Activated B cell treated with CpG ODN at 0.5 μM for 24 hours (primary cell): ENCODE measurements at regions not wholly inside any gene's neighbourhood (a gene's known extent, or its start where the extent isn't known, plus 50 kb on each side); places are given as distances from the start of the nearest gene placed in this dataset.

ENCODE experiments used
- ATAC-seq: fragments of 200-7000 bp; cut with Tn5 transposase; one replicate; pipeline ENCODE4 v1.10.0; 2021; ENCODE audit warnings: low read depth, mild to moderate bottlenecking, moderate library complexity
- CTCF ChIA-PET: fragments of 350-600 bp; sonication (Branson Sonifier 250); formaldehyde crosslinking; loops from one replicate; lab custom pipeline; 2021; ENCODE audit warnings: antibody characterized with exemption; lab: Charles Lee
- POLR2A ChIA-PET: fragments of 350-600 bp; sonication (Branson Sonifier 250); formaldehyde crosslinking; loops from one replicate; lab custom pipeline; 2021; ENCODE audit warnings: antibody characterized with exemption; lab: Charles Lee
- DNase-seq: peaks from one replicate; pipeline ENCODE4 v3.0.0; 2022
- H3K27ac Mint-ChIP-seq: one replicate; pipeline ENCODE4 v1.8.0; 2020; ENCODE audit warnings: mixed read lengths
- H3K27me3 Mint-ChIP-seq: one replicate; pipeline ENCODE4 v1.8.0; 2021; ENCODE audit warnings: mixed read lengths
- H3K36me3 Mint-ChIP-seq: one replicate; pipeline ENCODE4 v1.8.0; 2021; ENCODE audit warnings: low read depth, mixed read lengths
- H3K4me1 Mint-ChIP-seq: one replicate; pipeline ENCODE4 v1.8.0; 2021; ENCODE audit warnings: mixed read lengths
- H3K4me3 Mint-ChIP-seq: one replicate; pipeline ENCODE4 v1.8.0; 2020; ENCODE audit warnings: mild to moderate bottlenecking, mixed read lengths
- H3K9me3 Mint-ChIP-seq: one replicate; pipeline ENCODE4 v1.8.0; 2020; ENCODE audit warnings: mixed read lengths
- intact Hi-C: fragments of 100-400 bp; cut with micrococcal nuclease; formaldehyde crosslinking; loops from one replicate; pipeline ENCODE4 v1.15.1; 2024
- TF ChIP-seq, protein P1 (sequence below): fragments of 200-600 bp; IDR thresholded peaks from one replicate; pipeline ENCODE4 v1.8.0; 2022; ENCODE audit warnings: antibody characterized with exemption, mild to moderate bottlenecking

- Mint-ChIP-seq H3K9me3 (no peaks in the 10 kb centered on the region), H3K4me3 (no peak overlapping the region), H3K36me3 (no peaks in the 10 kb centered on the region), H3K4me1 (no peaks in the 10 kb centered on the region), H3K27me3 (peaks cover 8% of the 10 kb centered on the region), H3K27ac (no peak overlapping the region)
- ChIA-PET CTCF (interaction anchor here (1.7 to 4.7 kb wide), 2 partner anchors 18 to 385 kb away, joined by 5 to 87 read pairs; no protein-coding TSS in a partner anchor), POLR2A (no interaction called here)
- DNase-seq: no peak
- ATAC-seq: no peak
- TF ChIP-seq, protein P1, sequence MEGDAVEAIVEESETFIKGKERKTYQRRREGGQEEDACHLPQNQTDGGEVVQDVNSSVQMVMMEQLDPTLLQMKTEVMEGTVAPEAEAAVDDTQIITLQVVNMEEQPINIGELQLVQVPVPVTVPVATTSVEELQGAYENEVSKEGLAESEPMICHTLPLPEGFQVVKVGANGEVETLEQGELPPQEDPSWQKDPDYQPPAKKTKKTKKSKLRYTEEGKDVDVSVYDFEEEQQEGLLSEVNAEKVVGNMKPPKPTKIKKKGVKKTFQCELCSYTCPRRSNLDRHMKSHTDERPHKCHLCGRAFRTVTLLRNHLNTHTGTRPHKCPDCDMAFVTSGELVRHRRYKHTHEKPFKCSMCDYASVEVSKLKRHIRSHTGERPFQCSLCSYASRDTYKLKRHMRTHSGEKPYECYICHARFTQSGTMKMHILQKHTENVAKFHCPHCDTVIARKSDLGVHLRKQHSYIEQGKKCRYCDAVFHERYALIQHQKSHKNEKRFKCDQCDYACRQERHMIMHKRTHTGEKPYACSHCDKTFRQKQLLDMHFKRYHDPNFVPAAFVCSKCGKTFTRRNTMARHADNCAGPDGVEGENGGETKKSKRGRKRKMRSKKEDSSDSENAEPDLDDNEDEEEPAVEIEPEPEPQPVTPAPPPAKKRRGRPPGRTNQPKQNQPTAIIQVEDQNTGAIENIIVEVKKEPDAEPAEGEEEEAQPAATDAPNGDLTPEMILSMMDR: no peak
- intact Hi-C loops: no loop called here
These were observed 76.0 kb upstream of the SOD1 start for GRCh38 chr21:31583498-31583897.

- Mint-ChIP-seq H3K36me3 (no peaks in the 10 kb centered on the region), H3K4me3 (no peak overlapping the region), H3K27ac (no peak overlapping the region), H3K4me1 (no peaks in the 10 kb centered on the region), H3K27me3 (peaks cover 8% of the 10 kb centered on the region), H3K9me3 (no peaks in the 10 kb centered on the region)
- TF ChIP-seq, protein P1: no peak
- peak; percentile 42 for DNase-seq
- intact Hi-C loops: loop anchor here (1.0 to 2.0 kb wide), 4 partner anchors 23 to 483 kb away; no protein-coding TSS in a partner anchor
- peak; percentile 85 for ATAC-seq
- CTCF ChIA-PET: interaction anchor here (0.6 to 4.7 kb wide), 25 partner anchors 10 to 483 kb away, joined by 3 to 87 read pairs (median 4); no protein-coding TSS in a partner anchor
- POLR2A ChIA-PET: interaction anchor here (0.7 kb wide), 1 partner anchor 380 kb away, joined by 3 read pairs; no protein-coding TSS in a partner anchor
These were observed 78.6 kb upstream of the SOD1 start for GRCh38 chr21:31580866-31581276.

DNA sequence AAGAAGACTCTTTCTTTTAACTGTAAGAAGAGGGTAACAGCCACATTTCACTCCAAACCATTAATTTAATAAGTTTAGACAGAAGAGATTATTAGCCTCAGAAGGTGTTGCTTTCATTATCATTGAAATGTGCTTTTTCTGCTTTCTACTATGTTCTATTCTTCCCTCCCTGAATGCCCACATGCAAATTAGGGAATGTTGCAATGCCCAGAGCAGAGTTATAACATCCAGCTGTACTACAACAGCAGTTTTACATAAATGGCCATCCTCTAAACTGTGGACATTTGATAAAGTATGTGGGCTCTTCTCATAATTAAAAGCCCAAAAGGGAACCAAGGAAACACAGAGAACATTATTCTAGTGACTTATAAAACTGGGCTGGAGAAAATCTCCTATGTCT is 82.2 kb upstream of the SOD1 start:
- TF ChIP-seq, protein P1: no peak
- no peak overlapping the region for H3K27ac Mint-ChIP-seq
- DNase-seq (no peak), ATAC-seq (no peak)
- no peaks in the 10 kb centered on the region for H3K4me1 Mint-ChIP-seq
- H3K4me3 Mint-ChIP-seq: no peak overlapping the region
- ChIA-PET CTCF (no interaction called here), POLR2A (no interaction called here)
- peaks cover 5% of the 10 kb centered on the region for H3K9me3 Mint-ChIP-seq
- peaks cover 8% of the 10 kb centered on the region for H3K27me3 Mint-ChIP-seq
- intact Hi-C loops: no loop called here
- no peaks in the 10 kb centered on the region for H3K36me3 Mint-ChIP-seq

DNA sequence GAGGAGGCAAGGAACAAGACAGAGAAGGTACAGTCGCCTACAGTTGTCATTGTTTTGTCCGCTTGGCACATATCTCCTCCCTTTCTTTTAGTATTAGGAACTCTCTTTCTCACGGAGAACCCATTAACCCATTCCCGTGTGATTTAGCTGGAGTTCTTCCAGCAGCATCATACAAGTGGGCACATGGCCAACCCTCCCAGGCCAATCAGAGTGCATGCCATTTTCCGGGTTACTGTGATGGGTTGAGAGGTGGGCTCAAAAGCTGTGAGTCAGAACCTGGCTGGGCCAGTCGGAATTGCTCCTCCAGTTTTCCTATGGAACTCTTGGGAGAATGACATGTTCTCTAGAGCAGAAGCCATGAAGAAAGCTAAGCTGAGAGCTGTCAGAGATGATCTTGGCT is 83.1 kb upstream of the SOD1 start:
- Mint-ChIP-seq H3K9me3 (peaks cover 5% of the 10 kb centered on the region), H3K27me3 (peaks cover 8% of the 10 kb centered on the region), H3K36me3 (no peaks in the 10 kb centered on the region), H3K4me1 (no peaks in the 10 kb centered on the region), H3K27ac (no peak overlapping the region), H3K4me3 (no peak overlapping the region)
- ATAC-seq (no peak), DNase-seq (no peak)
- TF ChIP-seq, protein P1: no peak
- intact Hi-C loops: no loop called here
- CTCF ChIA-PET: interaction anchor here (0.6 kb wide), 1 partner anchor 375 kb away, joined by 3 read pairs; no protein-coding TSS in a partner anchor
- POLR2A ChIA-PET: no interaction called here

GRCh38 chr21:31573217-31573616 is 86.3 kb upstream of the SOD1 start:
- CTCF ChIA-PET: no interaction called here

More at GRCh38 chr21:31573217-31573616, 86.3 kb upstream of the SOD1 start:
- POLR2A ChIA-PET: no interaction called here
- Mint-ChIP-seq H3K9me3 (peaks cover 5% of the 10 kb centered on the region), H3K4me3 (no peak overlapping the region), H3K27me3 (peaks cover 3% of the 10 kb centered on the region), H3K4me1 (no peaks in the 10 kb centered on the region), H3K36me3 (no peaks in the 10 kb centered on the region), H3K27ac (no peak overlapping the region)
- intact Hi-C loops: no loop called here
- TF ChIP-seq, protein P1: no peak
- DNase-seq (no peak), ATAC-seq (no peak)
